GM12878 (cell line): ENCODE measurements at regions not wholly inside any gene's neighbourhood (a gene's known extent, or its start where the extent isn't known, plus 50 kb on each side); places are given as distances from the start of the nearest gene placed in this dataset.

ENCODE experiments used
- ATAC-seq: fragments of 200-7000 bp; cut with Tn5 transposase; 3 replicates; pipeline ENCODE4 v1.9.1; 2020; ENCODE audit warnings: mild to moderate bottlenecking, moderate library complexity
- BruUV-seq: library from RNA; stranded (reverse); fragments of 400-500 nt; replicated peaks from 2 replicates; lab custom pipeline; 2021; lab: Mats Ljungman, UMichigan
- CTCF ChIA-PET: fragments of 300-600 bp; sonication (Branson Sonifier 250); formaldehyde crosslinking; extraction: SDS; loops from one replicate; lab custom pipeline; 2021; ENCODE audit warnings: inconsistent platforms; lab: Yijun Ruan, JAX
- POLR2A ChIA-PET: fragments of 350-600 bp; formaldehyde crosslinking; extraction: SDS; loops from one replicate; lab custom pipeline; 2021; ENCODE audit warnings: inconsistent platforms; lab: Charles Lee
- RAD21 ChIA-PET: fragments of 300-600 bp; sonication (Branson Sonifier 250); formaldehyde crosslinking; loops from one replicate; lab custom pipeline; 2023; ENCODE audit warnings: antibody characterized with exemption; ENCODE audit not compliant: unreplicated experiment; lab: Charles Lee
- SMC1A ChIA-PET: fragments of 300-600 bp; sonication (Branson Sonifier 250); formaldehyde crosslinking; loops from one replicate; lab custom pipeline; 2023; ENCODE audit not compliant: unreplicated experiment, uncharacterized antibody; lab: Charles Lee
- DNase-seq: peaks from one replicate; pipeline ENCODE4 v3.0.0-alpha.2; 2011; ENCODE audit warnings: low read depth, low spot score
- FAIRE-seq: peaks from 3 replicates; lab custom pipeline; 2011; peaks lifted over from hg19 to GRCh38; lab: Jason Lieb, UNC
- H2AFZ ChIP-seq: 2 replicates; pipeline ENCODE4 v1.6.0; 2011; ENCODE audit warnings: low read depth, low read length, control low read depth; ENCODE audit not compliant: control insufficient read depth
- H3K27ac ChIP-seq: 2 replicates; pipeline ENCODE4 v1.5.1; 2011; ENCODE audit warnings: control low read depth; ENCODE audit not compliant: control insufficient read depth, insufficient read depth
- H3K27me3 ChIP-seq, 2 experiments: replicated peaks in 1 of 2; 2 replicates each; pipeline versions ENCODE4 v1.6.0 to v1.6.1; 2011; ENCODE audit warnings: low read length in 1 of 2; ENCODE audit not compliant: control insufficient read depth in 2 of 2, insufficient read depth in 2 of 2
- H3K36me3 ChIP-seq, 2 experiments: 2 replicates each; pipeline ENCODE4 v1.5.1; 2011; ENCODE audit warnings: low read length in 1 of 2; ENCODE audit not compliant: control insufficient read depth in 2 of 2, insufficient read depth in 2 of 2
- H3K4me1 ChIP-seq: 2 replicates; pipeline ENCODE4 v1.6.1; 2011; ENCODE audit warnings: mild to moderate bottlenecking, low read length, moderate library complexity, mixed read lengths; ENCODE audit not compliant: control insufficient read depth, insufficient read depth
- H3K4me2 ChIP-seq: 2 replicates; pipeline ENCODE4 v1.6.0; 2011; ENCODE audit warnings: control low read depth; ENCODE audit not compliant: control insufficient read depth, insufficient read depth
- H3K4me3 ChIP-seq: fragments of 200-600 bp; sonication (generic); 2 replicates; pipeline ENCODE4 v1.5.1; 2016
- H3K79me2 ChIP-seq: 2 replicates; pipeline ENCODE4 v1.6.0; 2011; ENCODE audit warnings: low read length; ENCODE audit not compliant: control insufficient read depth, insufficient read depth
- H3K9ac ChIP-seq: 2 replicates; pipeline ENCODE4 v1.8.0; 2011; ENCODE audit warnings: low read length, control low read depth, mixed read lengths; ENCODE audit not compliant: control insufficient read depth, insufficient read depth
- H3K9me3 ChIP-seq: replicated peaks from 3 replicates; pipeline ENCODE4 v1.5.1; 2011; ENCODE audit warnings: mild to moderate bottlenecking, low read length; ENCODE audit not compliant: control insufficient read depth, insufficient read depth
- H4K20me1 ChIP-seq: 2 replicates; pipeline ENCODE4 v1.6.0; 2011; ENCODE audit not compliant: control insufficient read depth, insufficient read depth
- ASH2L ChIP-seq: fragments of 300-600, 200-600 bp; sonication (generic); IDR thresholded peaks from 2 replicates; pipeline ENCODE4 v1.6.1; 2017; ENCODE audit warnings: low read depth, mild to moderate bottlenecking, borderline replicate concordance
- EED ChIP-seq: sonication (generic); IDR thresholded peaks from 2 replicates; pipeline ENCODE4 v1.6.1; 2016; ENCODE audit warnings: antibody characterized with exemption, low read depth
- HDAC2 ChIP-seq: fragments of 200-600 bp; sonication (generic); IDR thresholded peaks from 2 replicates; pipeline ENCODE4 v1.6.1; 2017
- IKZF1 ChIP-seq: fragments of 450-650 bp; conservative IDR thresholded peaks from 2 replicates; pipeline ENCODE4 v1.6.1; 2017; ENCODE audit warnings: antibody characterized with exemption, mild to moderate bottlenecking
- JUNB ChIP-seq: IDR thresholded peaks from 2 replicates; pipeline ENCODE4 v1.6.1; 2016; ENCODE audit warnings: antibody characterized with exemption, mild to moderate bottlenecking
- MTA2 ChIP-seq: fragments of 450-650 bp; IDR thresholded peaks from 2 replicates; pipeline ENCODE4 v1.6.1; 2016; ENCODE audit warnings: low read depth, mild to moderate bottlenecking, moderate library complexity
- MTA3 ChIP-seq: IDR thresholded peaks from 2 replicates; pipeline ENCODE4 v1.6.1; 2012; ENCODE audit warnings: low read length, inconsistent platforms, borderline replicate concordance
- RAD51 ChIP-seq: fragments of 450-650 bp; IDR thresholded peaks from 2 replicates; pipeline ENCODE4 v1.6.1; 2016; ENCODE audit warnings: moderate library complexity, mild to moderate bottlenecking, inconsistent platforms
- SREBF2 ChIP-seq: IDR thresholded peaks from 2 replicates; pipeline ENCODE4 v1.6.1; 2012; ENCODE audit warnings: mild to moderate bottlenecking, low read length
- TBL1XR1 ChIP-seq: IDR thresholded peaks from 2 replicates; pipeline ENCODE4 v1.6.1; 2012; ENCODE audit warnings: low read depth, low read length, improper control_type of control experiment
- in situ Hi-C: fragments of 300-500 bp; cut with MboI; formaldehyde crosslinking; loops from 9 replicates; pipeline ENCODE4 v1.14.3; 2018; ENCODE audit warnings: mixed read lengths
- intact Hi-C: fragments of 100-400 bp; cut with micrococcal nuclease; formaldehyde crosslinking; loops from one replicate; pipeline ENCODE4 v1.14.2; 2022; ENCODE audit not compliant: unreplicated experiment
- TF ChIP-seq, protein P1 (sequence below): fragments of 450-650 bp; IDR thresholded peaks from 2 replicates; pipeline ENCODE4 v1.6.1; 2017; ENCODE audit warnings: mild to moderate bottlenecking, low read depth, inconsistent platforms; ENCODE audit not compliant: poor library complexity, severe bottlenecking
- TF ChIP-seq, protein P2 (sequence below): IDR thresholded peaks from 2 replicates; pipeline ENCODE4 v1.6.1; 2011; ENCODE audit warnings: mild to moderate bottlenecking, low read depth, low read length, moderate library complexity; ENCODE audit not compliant: insufficient replicate concordance
- TF ChIP-seq, protein P3 (sequence below): fragments of 150-350 bp; IDR thresholded peaks from 2 replicates; pipeline ENCODE4 v1.6.1; 2016; ENCODE audit warnings: low read depth, low read length
- TF ChIP-seq, protein P4 (sequence below): fragments of 450-650 bp; IDR thresholded peaks from 2 replicates; pipeline ENCODE4 v1.6.1; 2018; ENCODE audit warnings: mild to moderate bottlenecking, low read depth, moderate library complexity; ENCODE audit not compliant: partially characterized antibody

DNA sequence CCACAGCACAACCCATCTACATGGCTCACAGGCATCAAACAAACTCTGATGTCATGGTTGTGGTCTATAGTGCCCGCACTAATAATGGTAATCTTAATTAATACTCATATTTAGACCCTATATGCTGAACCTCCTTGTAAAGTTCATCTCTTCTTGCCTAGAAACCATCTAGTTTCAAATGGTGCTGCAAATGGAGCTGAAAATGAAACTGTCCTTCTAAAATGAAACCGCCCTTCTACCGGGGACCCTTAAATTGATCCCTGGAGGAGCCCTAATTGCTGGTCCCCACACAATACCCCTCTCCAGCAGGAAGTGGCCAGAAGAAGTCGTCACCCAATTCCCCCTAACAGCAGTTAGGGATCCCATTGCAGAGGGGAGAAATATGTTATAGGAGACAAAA is 612.6 kb downstream of the MRPL39 start (continued):
- TF ChIP-seq, protein P1, sequence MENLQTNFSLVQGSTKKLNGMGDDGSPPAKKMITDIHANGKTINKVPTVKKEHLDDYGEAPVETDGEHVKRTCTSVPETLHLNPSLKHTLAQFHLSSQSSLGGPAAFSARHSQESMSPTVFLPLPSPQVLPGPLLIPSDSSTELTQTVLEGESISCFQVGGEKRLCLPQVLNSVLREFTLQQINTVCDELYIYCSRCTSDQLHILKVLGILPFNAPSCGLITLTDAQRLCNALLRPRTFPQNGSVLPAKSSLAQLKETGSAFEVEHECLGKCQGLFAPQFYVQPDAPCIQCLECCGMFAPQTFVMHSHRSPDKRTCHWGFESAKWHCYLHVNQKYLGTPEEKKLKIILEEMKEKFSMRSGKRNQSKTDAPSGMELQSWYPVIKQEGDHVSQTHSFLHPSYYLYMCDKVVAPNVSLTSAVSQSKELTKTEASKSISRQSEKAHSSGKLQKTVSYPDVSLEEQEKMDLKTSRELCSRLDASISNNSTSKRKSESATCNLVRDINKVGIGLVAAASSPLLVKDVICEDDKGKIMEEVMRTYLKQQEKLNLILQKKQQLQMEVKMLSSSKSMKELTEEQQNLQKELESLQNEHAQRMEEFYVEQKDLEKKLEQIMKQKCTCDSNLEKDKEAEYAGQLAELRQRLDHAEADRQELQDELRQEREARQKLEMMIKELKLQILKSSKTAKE, result no peak
- TF ChIP-seq MTA2 (peak; percentile 62), JUNB (no peak)
- TF ChIP-seq, all 136 proteins: peak for 3

DNA sequence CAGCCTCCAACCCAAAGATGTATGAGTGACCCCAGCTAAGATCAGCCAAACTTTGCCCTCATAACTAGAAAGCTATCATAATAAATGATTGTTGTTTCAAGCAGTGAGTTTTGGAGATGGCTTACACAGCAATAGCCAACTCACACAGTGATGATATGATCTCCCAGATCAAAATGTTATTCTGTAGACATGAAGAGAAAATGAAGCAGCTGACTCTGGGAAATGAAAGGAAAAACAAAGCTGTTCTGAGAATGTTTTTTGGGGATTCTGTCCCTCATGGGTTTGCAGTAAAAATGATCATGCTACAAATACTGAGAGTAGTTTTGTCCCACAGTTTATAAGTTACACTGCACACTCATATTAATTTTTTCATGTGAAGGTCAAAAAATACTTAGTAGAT is 617.8 kb downstream of the MRPL39 start:
- Histone ChIP-seq H3K9me3 (no peaks in the 10 kb centered on the region; the same call in 2 of the 3 replicates), H2AFZ (no peak overlapping the region), H3K4me3 (no peak overlapping the region), H3K4me1 (no peaks in the 10 kb centered on the region), H4K20me1 (no peaks in the 10 kb centered on the region), H3K27me3 (no peaks in the 10 kb centered on the region), H3K9ac (no peak overlapping the region), H3K4me2 (no peak overlapping the region), H3K79me2 (no peaks in the 10 kb centered on the region), H3K27ac (no peak overlapping the region), H3K36me3 (no peaks in the 10 kb centered on the region)
- no TSS peak for BruUV-seq
- TF ChIP-seq, protein P2, sequence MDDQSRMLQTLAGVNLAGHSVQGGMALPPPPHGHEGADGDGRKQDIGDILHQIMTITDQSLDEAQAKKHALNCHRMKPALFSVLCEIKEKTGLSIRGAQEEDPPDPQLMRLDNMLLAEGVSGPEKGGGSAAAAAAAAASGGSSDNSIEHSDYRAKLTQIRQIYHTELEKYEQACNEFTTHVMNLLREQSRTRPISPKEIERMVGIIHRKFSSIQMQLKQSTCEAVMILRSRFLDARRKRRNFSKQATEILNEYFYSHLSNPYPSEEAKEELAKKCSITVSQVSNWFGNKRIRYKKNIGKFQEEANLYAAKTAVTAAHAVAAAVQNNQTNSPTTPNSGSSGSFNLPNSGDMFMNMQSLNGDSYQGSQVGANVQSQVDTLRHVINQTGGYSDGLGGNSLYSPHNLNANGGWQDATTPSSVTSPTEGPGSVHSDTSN, result no peak
- TF ChIP-seq, protein P3, sequence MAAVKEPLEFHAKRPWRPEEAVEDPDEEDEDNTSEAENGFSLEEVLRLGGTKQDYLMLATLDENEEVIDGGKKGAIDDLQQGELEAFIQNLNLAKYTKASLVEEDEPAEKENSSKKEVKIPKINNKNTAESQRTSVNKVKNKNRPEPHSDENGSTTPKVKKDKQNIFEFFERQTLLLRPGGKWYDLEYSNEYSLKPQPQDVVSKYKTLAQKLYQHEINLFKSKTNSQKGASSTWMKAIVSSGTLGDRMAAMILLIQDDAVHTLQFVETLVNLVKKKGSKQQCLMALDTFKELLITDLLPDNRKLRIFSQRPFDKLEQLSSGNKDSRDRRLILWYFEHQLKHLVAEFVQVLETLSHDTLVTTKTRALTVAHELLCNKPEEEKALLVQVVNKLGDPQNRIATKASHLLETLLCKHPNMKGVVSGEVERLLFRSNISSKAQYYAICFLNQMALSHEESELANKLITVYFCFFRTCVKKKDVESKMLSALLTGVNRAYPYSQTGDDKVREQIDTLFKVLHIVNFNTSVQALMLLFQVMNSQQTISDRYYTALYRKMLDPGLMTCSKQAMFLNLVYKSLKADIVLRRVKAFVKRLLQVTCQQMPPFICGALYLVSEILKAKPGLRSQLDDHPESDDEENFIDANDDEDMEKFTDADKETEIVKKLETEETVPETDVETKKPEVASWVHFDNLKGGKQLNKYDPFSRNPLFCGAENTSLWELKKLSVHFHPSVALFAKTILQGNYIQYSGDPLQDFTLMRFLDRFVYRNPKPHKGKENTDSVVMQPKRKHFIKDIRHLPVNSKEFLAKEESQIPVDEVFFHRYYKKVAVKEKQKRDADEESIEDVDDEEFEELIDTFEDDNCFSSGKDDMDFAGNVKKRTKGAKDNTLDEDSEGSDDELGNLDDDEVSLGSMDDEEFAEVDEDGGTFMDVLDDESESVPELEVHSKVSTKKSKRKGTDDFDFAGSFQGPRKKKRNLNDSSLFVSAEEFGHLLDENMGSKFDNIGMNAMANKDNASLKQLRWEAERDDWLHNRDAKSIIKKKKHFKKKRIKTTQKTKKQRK, result no peak
- no peak for TF ChIP-seq IKZF1
- no peak for TF ChIP-seq TBL1XR1
- TF ChIP-seq, protein P4, sequence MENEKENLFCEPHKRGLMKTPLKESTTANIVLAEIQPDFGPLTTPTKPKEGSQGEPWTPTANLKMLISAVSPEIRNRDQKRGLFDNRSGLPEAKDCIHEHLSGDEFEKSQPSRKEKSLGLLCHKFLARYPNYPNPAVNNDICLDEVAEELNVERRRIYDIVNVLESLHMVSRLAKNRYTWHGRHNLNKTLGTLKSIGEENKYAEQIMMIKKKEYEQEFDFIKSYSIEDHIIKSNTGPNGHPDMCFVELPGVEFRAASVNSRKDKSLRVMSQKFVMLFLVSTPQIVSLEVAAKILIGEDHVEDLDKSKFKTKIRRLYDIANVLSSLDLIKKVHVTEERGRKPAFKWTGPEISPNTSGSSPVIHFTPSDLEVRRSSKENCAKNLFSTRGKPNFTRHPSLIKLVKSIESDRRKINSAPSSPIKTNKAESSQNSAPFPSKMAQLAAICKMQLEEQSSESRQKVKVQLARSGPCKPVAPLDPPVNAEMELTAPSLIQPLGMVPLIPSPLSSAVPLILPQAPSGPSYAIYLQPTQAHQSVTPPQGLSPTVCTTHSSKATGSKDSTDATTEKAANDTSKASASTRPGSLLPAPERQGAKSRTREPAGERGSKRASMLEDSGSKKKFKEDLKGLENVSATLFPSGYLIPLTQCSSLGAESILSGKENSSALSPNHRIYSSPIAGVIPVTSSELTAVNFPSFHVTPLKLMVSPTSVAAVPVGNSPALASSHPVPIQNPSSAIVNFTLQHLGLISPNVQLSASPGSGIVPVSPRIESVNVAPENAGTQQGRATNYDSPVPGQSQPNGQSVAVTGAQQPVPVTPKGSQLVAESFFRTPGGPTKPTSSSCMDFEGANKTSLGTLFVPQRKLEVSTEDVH, result no peak
- TF ChIP-seq ASH2L, result no peak
- TF ChIP-seq EED, result no peak
- TF ChIP-seq HDAC2, result no peak
- no peak for TF ChIP-seq RAD51
- TF ChIP-seq SREBF2, result no peak
- no peak for TF ChIP-seq MTA3
- ChIA-PET CTCF (no interaction called here), POLR2A (no interaction called here), SMC1A (interaction anchor here (0.6 kb wide), 1 partner anchor 29 kb away, joined by 3 read pairs; no protein-coding TSS in a partner anchor), RAD21 (no interaction called here)
- in situ Hi-C loops, result no loop called here
- DNase-seq (no peak), ATAC-seq (no peak), FAIRE-seq (no peak)
- intact Hi-C loops, result no loop called here
